CD14-positive monocyte (primary cell): ENCODE measurements at regions not wholly inside any gene's neighbourhood (a gene's known extent, or its start where the extent isn't known, plus 50 kb on each side); places are given as distances from the start of the nearest gene placed in this dataset.

Experiments
- DNase-seq, 3 donors: peaks; one replicate each; pipeline ENCODE4 v3.0.0-alpha.2; 2011 to 2022
- H2AFZ ChIP-seq: 2 replicates; pipeline ENCODE4 v1.6.0; 2012; ENCODE audit warnings: mild to moderate bottlenecking, low read depth, low read length, inconsistent platforms; ENCODE audit not compliant: insufficient read depth, poor library complexity, severe bottlenecking
- H3K27ac ChIP-seq, 2 donors: 1 replicate in 1 of 2; 2 replicates in 1 of 2; pipeline ENCODE4 v1.5.1; 2012 to 2013; ENCODE audit warnings: low read length in 2 of 2, control low read depth in 1 of 2, inconsistent platforms in 1 of 2, low read depth in 1 of 2, mild to moderate bottlenecking in 1 of 2
- H3K27me3 ChIP-seq, 2 donors: one replicate each; pipeline versions ENCODE4 v1.6.0 to v1.6.1; 2011 to 2013; ENCODE audit warnings: low read length in 2 of 2; ENCODE audit not compliant: control insufficient read depth in 2 of 2, insufficient read depth in 2 of 2
- H3K36me3 ChIP-seq, 2 donors: replicated peaks in 1 of 2; 1 replicate in 1 of 2; 2 replicates in 1 of 2; pipeline versions ENCODE4 v1.5.1 to v1.6.1; 2012 to 2013; ENCODE audit warnings: low read length in 2 of 2, control low read depth in 1 of 2, inconsistent platforms in 1 of 2, mild to moderate bottlenecking in 1 of 2; ENCODE audit not compliant: insufficient read depth in 2 of 2, control insufficient read depth in 1 of 2
- H3K4me1 ChIP-seq, 2 donors: 1 replicate in 1 of 2; 2 replicates in 1 of 2; pipeline versions ENCODE4 v1.5.1 to v1.6.1; 2012 to 2013; ENCODE audit warnings: low read length in 2 of 2, control low read depth in 1 of 2, inconsistent platforms in 1 of 2, mild to moderate bottlenecking in 1 of 2, moderate library complexity in 1 of 2; ENCODE audit not compliant: insufficient read depth in 2 of 2, control insufficient read depth in 1 of 2
- H3K4me2 ChIP-seq: replicated peaks from 2 replicates; pipeline ENCODE3; 2012; ENCODE audit warnings: low read length, moderate library complexity, mild to moderate bottlenecking; ENCODE audit not compliant: poor library complexity, severe bottlenecking; ENCODE audit errors: extremely low read depth
- H3K4me3 ChIP-seq, 3 experiments: fragments of 200-600 bp in 1 of 3; sonication (generic) in 1 of 3; replicated peaks in 1 of 3; 1 replicate in 2 of 3; 2 replicates in 1 of 3; pipeline ENCODE4 v1.5.1; 2011 to 2013; ENCODE audit warnings: low read length in 3 of 3, mild to moderate bottlenecking in 3 of 3, control low read depth in 2 of 3, low read depth in 2 of 3, inconsistent platforms in 1 of 3, moderate library complexity in 1 of 3
- H3K79me2 ChIP-seq: 2 replicates; pipeline ENCODE4 v1.6.0; 2012; ENCODE audit warnings: mild to moderate bottlenecking, control low read depth, inconsistent platforms, low read length, moderate library complexity; ENCODE audit not compliant: insufficient read depth
- H3K9ac ChIP-seq: 2 replicates; pipeline ENCODE4 v1.6.0; 2017; ENCODE audit warnings: low read length, mild to moderate bottlenecking; ENCODE audit not compliant: insufficient read depth, poor library complexity, severe bottlenecking
- H3K9me3 ChIP-seq, 2 donors: replicated peaks in 1 of 2; 1 replicate in 1 of 2; 2 replicates in 1 of 2; pipeline versions ENCODE4 v1.5.1 to v1.6.1; 2012 to 2013; ENCODE audit warnings: low read length in 2 of 2, control low read depth in 1 of 2; ENCODE audit not compliant: control insufficient read depth in 1 of 2, insufficient read depth in 1 of 2
- H4K20me1 ChIP-seq: 2 replicates; pipeline ENCODE4 v1.6.0; 2012; ENCODE audit warnings: mild to moderate bottlenecking, low read length, control low read depth, moderate library complexity; ENCODE audit not compliant: insufficient read depth
- H3K27ac Mint-ChIP-seq, 7 donors: one replicate each; pipeline ENCODE4 v1.8.0; 2020; ENCODE audit warnings: mild to moderate bottlenecking in 7 of 7, mixed read lengths in 7 of 7, moderate library complexity in 6 of 7, inconsistent platforms in 2 of 7
- H3K27me3 Mint-ChIP-seq, 3 donors: one replicate each; pipeline ENCODE4 v1.8.0; 2021 to 2022; ENCODE audit warnings: low read depth in 3 of 3, mild to moderate bottlenecking in 3 of 3, mixed read lengths in 3 of 3, moderate library complexity in 3 of 3, inconsistent platforms in 1 of 3
- H3K36me3 Mint-ChIP-seq, 2 donors: one replicate each; pipeline ENCODE4 v1.8.0; 2020; ENCODE audit warnings: mixed read lengths in 2 of 2, inconsistent platforms in 1 of 2, mild to moderate bottlenecking in 1 of 2
- H3K4me1 Mint-ChIP-seq: one replicate; pipeline ENCODE4 v1.8.0; 2020; ENCODE audit warnings: mild to moderate bottlenecking, mixed read lengths
- H3K4me3 Mint-ChIP-seq, 2 donors: one replicate each; pipeline ENCODE4 v1.8.0; 2020; ENCODE audit warnings: mild to moderate bottlenecking in 2 of 2, mixed read lengths in 2 of 2, moderate library complexity in 1 of 2
- H3K9me3 Mint-ChIP-seq, 7 donors: one replicate each; pipeline ENCODE4 v1.8.0; 2020 to 2022; ENCODE audit warnings: mixed read lengths in 7 of 7, mild to moderate bottlenecking in 6 of 7, moderate library complexity in 6 of 7, inconsistent platforms in 2 of 7
- WGBS: methylation state at CpG from one replicate; pipeline ENCODE4 v1.1.5; 2013; ENCODE audit warnings: missing lambda C conversion rate; ENCODE audit not compliant: insufficient coverage; 5-methylcytosine and 5-hydroxymethylcytosine counted together
- intact Hi-C, 2 donors: fragments of 100-400 bp; cut with micrococcal nuclease; formaldehyde crosslinking; loops; one replicate each; pipeline versions ENCODE4 v1.15.0 to v1.15.1; 2023
- TF ChIP-seq, protein P1 (sequence below): fragments of 200-600 bp; IDR thresholded peaks from one replicate; pipeline ENCODE4 v1.8.0; 2022; ENCODE audit warnings: antibody characterized with exemption, mild to moderate bottlenecking

DNA sequence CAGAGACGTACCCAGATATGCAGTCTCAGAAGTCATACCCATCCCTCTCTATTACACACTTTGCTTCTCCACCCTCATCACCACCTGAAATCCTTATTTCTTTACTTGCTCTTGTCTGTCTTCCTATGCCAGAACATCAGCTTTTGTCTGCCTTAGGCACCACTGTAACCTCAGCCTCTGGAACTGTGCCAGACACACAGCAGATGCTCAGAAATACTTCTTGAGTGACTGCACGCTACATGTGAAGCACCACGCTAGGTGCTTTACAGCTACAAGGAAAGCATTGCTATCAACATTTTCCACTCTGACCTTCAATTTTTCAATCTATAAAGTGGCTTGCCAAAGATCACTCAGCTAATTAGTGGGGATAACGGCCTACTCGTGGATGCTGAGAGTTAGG is 226.8 kb downstream of the CHD9NB start:
- no peak overlapping the region for H3K9ac ChIP-seq
- no peaks in the 10 kb centered on the region for H3K36me3 Mint-ChIP-seq
- H3K27ac ChIP-seq = no peak overlapping the region
- H3K4me3 Mint-ChIP-seq = no peak overlapping the region
- no peaks in the 10 kb centered on the region for H3K36me3 ChIP-seq
- H4K20me1 ChIP-seq = no peaks in the 10 kb centered on the region
- no peak overlapping the region for H3K27ac Mint-ChIP-seq
- H2AFZ ChIP-seq = no peak overlapping the region
- no peaks in the 10 kb centered on the region for H3K4me1 Mint-ChIP-seq
- DNase-seq = no peak
- no peaks in the 10 kb centered on the region for H3K79me2 ChIP-seq
- no peaks in the 10 kb centered on the region for H3K9me3 ChIP-seq
- TF ChIP-seq, protein P1, sequence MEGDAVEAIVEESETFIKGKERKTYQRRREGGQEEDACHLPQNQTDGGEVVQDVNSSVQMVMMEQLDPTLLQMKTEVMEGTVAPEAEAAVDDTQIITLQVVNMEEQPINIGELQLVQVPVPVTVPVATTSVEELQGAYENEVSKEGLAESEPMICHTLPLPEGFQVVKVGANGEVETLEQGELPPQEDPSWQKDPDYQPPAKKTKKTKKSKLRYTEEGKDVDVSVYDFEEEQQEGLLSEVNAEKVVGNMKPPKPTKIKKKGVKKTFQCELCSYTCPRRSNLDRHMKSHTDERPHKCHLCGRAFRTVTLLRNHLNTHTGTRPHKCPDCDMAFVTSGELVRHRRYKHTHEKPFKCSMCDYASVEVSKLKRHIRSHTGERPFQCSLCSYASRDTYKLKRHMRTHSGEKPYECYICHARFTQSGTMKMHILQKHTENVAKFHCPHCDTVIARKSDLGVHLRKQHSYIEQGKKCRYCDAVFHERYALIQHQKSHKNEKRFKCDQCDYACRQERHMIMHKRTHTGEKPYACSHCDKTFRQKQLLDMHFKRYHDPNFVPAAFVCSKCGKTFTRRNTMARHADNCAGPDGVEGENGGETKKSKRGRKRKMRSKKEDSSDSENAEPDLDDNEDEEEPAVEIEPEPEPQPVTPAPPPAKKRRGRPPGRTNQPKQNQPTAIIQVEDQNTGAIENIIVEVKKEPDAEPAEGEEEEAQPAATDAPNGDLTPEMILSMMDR = no peak
- H3K4me1 ChIP-seq = no peaks in the 10 kb centered on the region
- intact Hi-C loops = no loop called here
- H3K27me3 ChIP-seq = no peaks in the 10 kb centered on the region
- no peak overlapping the region for H3K4me3 ChIP-seq
- H3K9me3 Mint-ChIP-seq = peaks cover 0 to 7% (median 2%) of the 10 kb centered on the region in 7 donors
- 91% methylated on average over 3 of the region's 5 CpGs for WGBS
- H3K27me3 Mint-ChIP-seq = peaks cover 0 to 3% (median 3%) of the 10 kb centered on the region in 3 donors
- no peak overlapping the region for H3K4me2 ChIP-seq

DNA sequence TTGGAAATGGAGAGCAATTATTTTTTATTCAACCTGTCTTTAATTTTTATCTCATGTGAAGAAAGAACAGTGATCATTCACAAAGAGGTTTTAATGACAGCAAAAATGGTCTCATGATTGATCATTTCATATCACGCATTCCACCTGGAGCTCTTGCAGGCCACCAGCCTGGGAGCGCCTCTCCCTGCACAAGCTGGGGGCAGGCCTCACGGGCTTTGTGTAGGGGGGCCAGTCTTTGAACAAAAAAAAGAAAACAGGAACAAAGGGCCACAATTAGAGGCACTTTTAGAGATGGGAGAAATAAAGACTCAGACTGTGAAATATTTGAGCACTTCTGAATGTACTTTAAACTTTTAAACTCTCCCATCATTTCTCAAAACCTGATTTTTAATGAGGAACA is 232.9 kb downstream of the CHD9NB start:
- Histone ChIP-seq H4K20me1 (no peaks in the 10 kb centered on the region), H3K9ac (no peak overlapping the region), H2AFZ (no peak overlapping the region), H3K79me2 (no peaks in the 10 kb centered on the region), H3K4me1 (no peaks in the 10 kb centered on the region), H3K9me3 (no peaks in the 10 kb centered on the region), H3K36me3 (no peaks in the 10 kb centered on the region), H3K4me3 (no peak overlapping the region), H3K27me3 (no peaks in the 10 kb centered on the region), H3K4me2 (no peak overlapping the region), H3K27ac (no peak overlapping the region)
- no peak overlapping the region for H3K27ac Mint-ChIP-seq
- TF ChIP-seq, protein P1 = no peak
- H3K9me3 Mint-ChIP-seq = peaks cover 0 to 8% (median 2%) of the 10 kb centered on the region in 7 donors
- no peaks in the 10 kb centered on the region for H3K4me1 Mint-ChIP-seq
- intact Hi-C loops = no loop called here
- WGBS = 70% methylated on average over 2 of the region's 3 CpGs
- peaks cover 0 to 3% (median 3%) of the 10 kb centered on the region in 3 donors for H3K27me3 Mint-ChIP-seq
- DNase-seq = no peak
- no peak overlapping the region for H3K4me3 Mint-ChIP-seq
- no peaks in the 10 kb centered on the region for H3K36me3 Mint-ChIP-seq
